ENCODE measurements at regions not wholly inside any gene's neighbourhood (a gene's known extent, or its start where the extent isn't known, plus 50 kb on each side); places are given as distances from the start of the nearest gene placed in this dataset.
A peak's percentile ranks its signal among the peaks of the same experiment; 100 is the strongest.
"Not testable (repeated sequence)": the region's sequence is repeated elsewhere in the genome, so short reads cannot be mapped to it uniquely, and the experiment has no call there.

GRCh38 chr5:115469904-115470516 lies 74.6 kb downstream of the FEM1C start:
- DNase-seq (ENCODE audit: low read depth) = no peak

GRCh38 chr5:115467628-115468027 lies 76.9 kb downstream of the FEM1C start:
- DNase-seq (ENCODE audit: low read depth) = no peak

- DNase-seq (ENCODE audit: low read depth) = no peak
Observed at GRCh38 chr5:115465431-115465830, 79.1 kb downstream of the FEM1C start.

- DNase-seq (ENCODE audit: low read depth) = no peak
Observed at GRCh38 chr5:115463983-115464382, 80.6 kb downstream of the FEM1C start.

GRCh38 chr5:115461506-115462290 lies 82.9 kb downstream of the FEM1C start:
- no peak for DNase-seq (ENCODE audit: low read depth)

GRCh38 chr5:115461093-115461492 lies 83.5 kb downstream of the FEM1C start:
- DNase-seq (ENCODE audit: low read depth) = no peak

GRCh38 chr5:115460472-115460871 lies 84.1 kb downstream of the FEM1C start:
- DNase-seq (ENCODE audit: low read depth) = no peak

- no peak for DNase-seq (ENCODE audit: low read depth)
Observed at GRCh38 chr5:115459855-115460341, 84.7 kb downstream of the FEM1C start.

- DNase-seq (ENCODE audit: low read depth) = no peak
Observed at GRCh38 chr5:115458416-115458815, 86.2 kb downstream of the FEM1C start.

GRCh38 chr5:115458003-115458409 lies 86.6 kb downstream of the FEM1C start:
- DNase-seq (ENCODE audit: low read depth) = no peak

- DNase-seq (ENCODE audit: low read depth) = no peak
Observed at GRCh38 chr5:115457571-115457970, 87.0 kb downstream of the FEM1C start.

- no peak for DNase-seq (ENCODE audit: low read depth)
Observed at GRCh38 chr5:115456539-115457040, 88.0 kb downstream of the FEM1C start.

GRCh38 chr5:115456056-115456455 lies 88.5 kb downstream of the FEM1C start:
- DNase-seq (ENCODE audit: low read depth) = no peak

- peak; percentile 65 for DNase-seq (ENCODE audit: low read depth)
Observed at GRCh38 chr5:115455301-115455707, 89.3 kb downstream of the FEM1C start.

- no peak for DNase-seq (ENCODE audit: low read depth)
Observed at GRCh38 chr5:115453391-115454095, 91.0 kb downstream of the FEM1C start.

- no peak for DNase-seq (ENCODE audit: low read depth)
Observed at GRCh38 chr5:115452536-115453235, 91.9 kb downstream of the FEM1C start.

GRCh38 chr5:115452083-115452482 lies 92.5 kb downstream of the FEM1C start:
- no peak for DNase-seq (ENCODE audit: low read depth)

- DNase-seq (ENCODE audit: low read depth) = peak; percentile 80
Observed at GRCh38 chr5:115450741-115451140, 93.8 kb downstream of the FEM1C start.

- not testable (repeated sequence) for DNase-seq (ENCODE audit: low read depth)
Observed at GRCh38 chr5:115448630-115449029, 95.9 kb downstream of the FEM1C start.

- no peak for DNase-seq (ENCODE audit: low read depth)
Observed at GRCh38 chr5:115440782-115441451, 103.7 kb downstream of the FEM1C start.

GRCh38 chr5:115439639-115440038 lies 104.9 kb downstream of the FEM1C start:
- no peak for DNase-seq (ENCODE audit: low read depth)

Measured in fibroblast of the conjunctiva (primary cell).